ENCODE measurements at regions not wholly inside any gene's neighbourhood (a gene's known extent, or its start where the extent isn't known, plus 50 kb on each side); places are given as distances from the start of the nearest gene placed in this dataset.

DNA sequence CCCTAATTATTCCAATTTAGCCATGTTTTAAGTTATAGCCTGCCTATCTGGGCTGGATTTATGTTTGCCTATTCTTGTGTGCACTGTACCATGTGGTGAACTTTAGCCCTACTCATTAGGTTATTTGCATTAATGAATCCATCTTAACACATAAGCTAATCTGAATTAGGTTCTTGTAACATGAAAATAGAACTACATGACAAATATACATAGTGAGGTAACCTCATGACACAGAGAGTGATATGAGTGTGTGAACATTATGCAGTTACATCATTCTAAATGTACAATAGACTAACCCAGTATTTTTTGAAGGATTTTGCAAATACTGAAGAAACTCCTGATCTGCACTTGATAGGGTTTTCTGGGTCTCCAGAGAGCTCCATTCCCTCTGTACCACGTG is 733.7 kb upstream of the CITED2 start:
- no peak for DNase-seq (ENCODE audit: low read depth)

DNA sequence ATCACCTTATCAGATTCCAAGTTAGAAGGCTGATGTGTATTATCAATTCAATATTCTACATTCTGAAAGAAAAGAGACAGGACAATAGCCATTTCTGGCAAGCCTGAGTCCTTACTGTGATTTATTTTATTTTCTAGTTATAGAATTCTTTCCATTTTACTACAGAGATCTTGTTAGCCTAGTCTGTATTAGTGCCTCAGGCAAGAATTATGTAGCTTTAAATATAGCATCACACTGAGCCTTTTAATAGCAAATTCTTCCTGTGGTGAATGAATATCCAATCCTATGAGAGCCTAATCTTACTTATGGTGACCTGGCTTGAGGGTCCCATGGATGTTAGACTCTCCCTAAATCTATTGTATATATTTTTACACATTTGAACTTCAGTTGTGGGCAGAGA is 732.8 kb upstream of the CITED2 start:
- no peak for DNase-seq (ENCODE audit: low read depth)

DNA sequence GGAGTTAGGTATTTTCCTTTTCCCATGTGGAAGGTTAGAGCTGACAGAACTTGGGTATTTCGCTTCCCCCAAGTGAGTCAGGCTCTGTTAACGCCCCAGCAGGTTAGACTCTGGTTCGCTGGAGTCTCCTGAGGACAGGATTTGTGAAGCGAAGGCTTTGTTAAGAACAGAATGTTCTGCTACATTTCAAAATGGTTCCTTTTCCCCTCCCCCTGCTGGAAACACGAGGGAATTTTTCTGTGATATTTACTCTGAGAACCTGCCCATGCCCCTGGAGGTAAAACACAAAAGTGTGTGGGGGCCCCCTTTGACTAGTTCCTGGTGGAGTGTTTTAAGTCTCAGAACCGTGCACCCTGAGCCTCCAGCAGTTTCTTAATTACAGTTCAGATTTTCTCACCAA is 731.4 kb upstream of the CITED2 start:
- DNase-seq (ENCODE audit: low read depth), result no peak

DNA sequence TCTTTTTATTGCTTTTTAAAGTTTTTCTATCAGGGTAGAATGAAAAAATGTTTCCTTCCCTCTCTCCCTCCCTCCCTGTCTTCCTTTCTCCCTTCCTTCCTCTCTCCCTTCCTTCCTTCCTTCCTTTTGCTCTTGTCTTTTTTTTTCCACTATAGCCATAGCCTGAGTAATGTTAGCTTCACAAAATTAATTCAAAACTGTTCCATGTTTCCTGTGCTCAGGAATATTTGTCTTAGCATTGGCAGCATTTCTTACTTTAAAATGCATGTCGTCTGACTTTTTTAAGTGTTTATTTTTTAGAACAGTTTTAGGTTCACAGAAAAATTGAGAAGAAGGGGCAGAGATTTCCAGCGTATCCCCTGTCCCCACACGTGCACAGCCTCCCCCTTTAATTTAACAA is 730.8 kb upstream of the CITED2 start:
- no peak for DNase-seq (ENCODE audit: low read depth)

DNA sequence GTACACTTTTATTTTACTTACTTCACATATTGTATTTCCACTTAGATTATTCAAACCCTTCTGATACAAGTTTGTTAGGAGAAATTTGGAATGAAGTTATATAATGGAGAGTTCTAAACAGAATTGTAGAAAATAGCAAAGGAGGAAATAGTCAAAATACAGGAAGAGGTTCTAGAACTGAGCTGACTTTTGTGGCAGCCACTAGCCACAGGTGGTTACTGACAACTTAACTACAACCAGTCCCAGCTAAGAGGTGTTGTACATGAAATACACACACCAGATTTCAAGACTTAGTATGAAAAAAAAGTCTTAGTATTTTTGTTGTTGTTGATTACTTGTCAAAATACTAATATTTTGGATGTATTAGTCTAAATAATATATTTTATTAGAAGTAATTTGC is 727.4 kb upstream of the CITED2 start:
- no peak for DNase-seq (ENCODE audit: low read depth)

DNA sequence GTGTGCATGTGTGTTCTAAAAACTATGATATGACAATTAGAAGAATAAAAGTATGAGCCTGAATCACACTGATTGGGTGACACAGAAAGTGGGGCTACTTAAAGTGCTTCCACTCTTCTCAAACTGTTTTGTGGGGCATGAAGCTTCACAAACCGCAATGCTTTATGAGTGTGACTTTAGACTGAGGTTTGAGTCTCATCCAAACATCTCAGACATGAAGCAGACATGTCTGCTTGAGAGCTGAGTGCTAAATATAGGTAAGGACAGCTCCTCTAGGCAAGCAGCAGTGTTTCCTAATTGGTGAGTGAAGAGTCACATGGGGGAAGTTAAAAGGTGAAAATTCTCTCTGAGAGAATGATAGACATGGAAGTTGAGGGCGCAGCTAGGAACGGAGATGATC is 726.9 kb upstream of the CITED2 start:
- no peak for DNase-seq (ENCODE audit: low read depth)

DNA sequence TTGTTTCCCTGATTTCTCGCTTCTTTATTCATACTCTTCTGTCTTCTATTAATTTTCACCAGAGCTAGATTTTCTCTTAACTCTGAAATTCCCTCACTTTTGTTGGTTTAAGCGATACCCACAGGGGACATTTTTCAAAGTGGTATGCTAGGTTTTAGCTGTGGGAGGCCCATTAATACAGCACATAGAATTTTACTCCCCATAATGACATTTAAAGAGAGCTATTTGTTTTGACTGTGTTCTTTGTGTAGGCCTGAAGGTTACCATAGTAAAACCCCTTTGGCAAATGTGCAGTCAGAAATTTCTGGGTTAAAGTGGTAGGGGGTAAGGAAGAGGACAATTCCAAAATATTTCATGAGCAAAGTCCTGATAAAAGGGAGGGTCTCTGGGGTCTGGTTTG is 721.1 kb upstream of the CITED2 start:
- no peak for DNase-seq (ENCODE audit: low read depth)

DNA sequence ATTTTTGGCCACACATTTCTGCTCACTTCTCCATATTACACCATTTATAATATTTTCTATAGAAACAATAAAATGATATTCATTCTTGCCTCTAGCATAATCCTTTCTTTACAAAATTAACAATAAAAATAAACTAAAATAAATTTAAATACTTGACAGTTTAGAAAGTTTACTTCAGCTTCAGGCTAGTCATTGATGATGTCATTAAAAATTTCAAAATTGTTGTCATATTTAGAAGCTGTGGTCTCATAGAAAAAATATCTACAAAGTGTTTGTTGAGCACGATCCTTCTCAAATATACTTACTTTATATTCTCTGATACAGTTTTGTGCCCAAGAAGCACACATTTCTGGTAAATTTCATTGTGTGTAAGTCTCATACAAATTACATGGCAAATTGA is 717.4 kb upstream of the CITED2 start:
- DNase-seq (ENCODE audit: low read depth), result no peak

DNA sequence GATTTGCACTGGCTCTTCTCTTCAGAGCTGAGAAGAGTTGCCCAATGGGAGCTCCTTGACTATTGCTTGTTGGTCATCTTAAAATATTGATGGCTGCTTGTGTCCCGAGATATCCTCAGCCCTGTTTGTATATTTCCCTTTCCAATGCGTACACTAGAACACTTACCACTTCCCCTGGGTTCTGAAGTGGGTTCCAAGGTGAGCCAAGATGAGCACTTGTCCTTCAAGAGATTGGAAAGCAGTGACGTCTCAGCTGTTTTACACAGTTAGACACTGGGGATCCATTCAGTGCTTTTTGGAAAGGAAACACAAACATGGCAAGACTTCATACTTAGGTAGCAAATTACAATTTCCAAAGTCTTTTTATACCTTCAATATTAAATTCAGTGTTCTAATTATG is 716.4 kb upstream of the CITED2 start:
- DNase-seq (ENCODE audit: low read depth), result no peak

DNA sequence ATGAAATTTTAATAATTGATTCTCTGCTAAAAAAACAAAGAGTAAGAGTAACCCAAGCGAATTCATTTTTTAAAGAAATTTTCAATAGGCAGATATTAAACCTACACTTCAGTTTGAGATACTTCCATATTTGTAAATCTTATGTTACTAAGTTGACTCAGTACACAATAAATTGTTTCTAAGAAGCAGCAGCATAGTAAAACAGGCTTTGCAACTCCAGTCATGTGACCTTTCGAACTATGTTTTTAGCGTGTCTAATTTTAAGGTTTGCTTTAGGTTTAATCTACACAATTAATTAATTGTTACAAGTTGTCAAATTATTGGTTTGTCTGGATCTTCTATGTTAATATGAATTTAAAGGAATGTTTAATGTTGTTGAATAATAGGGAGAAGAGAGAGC is 708.9 kb upstream of the CITED2 start:
- DNase-seq (ENCODE audit: low read depth), result no peak

DNA sequence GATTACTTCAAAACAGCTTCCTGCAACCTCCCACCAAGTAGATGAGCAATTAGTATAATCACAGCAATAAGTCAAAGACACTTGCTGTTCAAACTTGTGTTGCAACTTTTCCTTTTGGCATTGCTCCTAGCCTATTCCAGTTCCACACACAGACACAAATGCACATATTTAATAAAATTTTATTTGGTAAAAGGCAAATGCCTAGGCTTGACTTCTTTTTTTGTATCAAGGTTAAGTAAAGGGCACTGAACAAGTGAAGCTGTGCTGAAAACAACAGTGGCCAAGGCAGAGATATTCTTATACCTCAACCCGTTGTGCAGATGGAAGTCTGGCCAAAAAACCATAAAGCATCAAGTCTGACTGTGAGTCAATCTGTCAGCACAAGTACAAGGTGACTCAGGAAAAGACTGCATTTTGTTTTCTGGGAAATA is 708.4 kb upstream of the CITED2 start:
- no peak for DNase-seq (ENCODE audit: low read depth)

DNA sequence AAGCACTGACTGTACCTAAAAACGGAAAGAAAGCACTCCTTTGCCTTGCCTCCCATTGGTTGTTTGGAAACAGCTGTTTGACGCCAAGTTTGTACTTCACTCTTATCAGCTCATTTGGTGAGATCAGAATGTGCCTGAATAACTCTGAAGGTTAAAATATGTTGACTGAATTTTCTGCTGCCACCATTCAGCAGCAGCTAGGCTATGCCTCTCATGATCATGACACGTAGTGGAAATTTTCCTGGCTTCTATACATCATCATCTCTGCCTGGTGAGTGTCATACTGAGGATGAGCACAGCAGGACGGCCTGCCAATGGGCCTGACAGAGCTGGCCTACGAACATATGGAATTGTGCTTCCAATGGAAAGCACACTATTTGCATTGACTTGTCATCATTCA is 704.9 kb upstream of the CITED2 start:
- no peak for DNase-seq (ENCODE audit: low read depth)

DNA sequence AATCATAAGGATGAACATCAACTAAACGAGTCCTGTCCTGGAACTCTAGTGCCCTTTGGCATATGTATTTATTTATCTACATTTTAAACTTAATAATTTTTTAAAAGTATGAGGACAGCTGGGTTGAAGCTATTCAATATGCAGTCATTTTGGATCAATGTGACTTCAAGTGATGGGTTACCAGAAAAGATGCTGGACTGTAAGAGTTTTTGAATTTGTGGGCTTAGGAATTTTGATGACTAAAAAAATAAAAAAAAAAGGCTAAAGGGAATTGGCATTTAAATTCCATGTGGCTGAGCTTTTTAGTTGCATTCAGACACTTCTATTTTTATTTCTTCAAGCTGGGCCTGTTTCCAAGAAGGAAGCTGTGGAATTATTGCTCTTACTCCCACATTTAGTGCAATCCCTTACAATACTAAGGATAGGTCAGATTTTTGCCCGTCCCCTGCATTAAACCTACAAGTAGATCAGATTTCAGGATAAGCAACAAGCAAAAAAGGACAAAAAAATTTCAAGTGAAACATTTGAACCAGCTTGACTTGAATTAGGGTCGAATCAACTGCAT is 704.2 kb upstream of the CITED2 start:
- DNase-seq (ENCODE audit: low read depth), result no peak

DNA sequence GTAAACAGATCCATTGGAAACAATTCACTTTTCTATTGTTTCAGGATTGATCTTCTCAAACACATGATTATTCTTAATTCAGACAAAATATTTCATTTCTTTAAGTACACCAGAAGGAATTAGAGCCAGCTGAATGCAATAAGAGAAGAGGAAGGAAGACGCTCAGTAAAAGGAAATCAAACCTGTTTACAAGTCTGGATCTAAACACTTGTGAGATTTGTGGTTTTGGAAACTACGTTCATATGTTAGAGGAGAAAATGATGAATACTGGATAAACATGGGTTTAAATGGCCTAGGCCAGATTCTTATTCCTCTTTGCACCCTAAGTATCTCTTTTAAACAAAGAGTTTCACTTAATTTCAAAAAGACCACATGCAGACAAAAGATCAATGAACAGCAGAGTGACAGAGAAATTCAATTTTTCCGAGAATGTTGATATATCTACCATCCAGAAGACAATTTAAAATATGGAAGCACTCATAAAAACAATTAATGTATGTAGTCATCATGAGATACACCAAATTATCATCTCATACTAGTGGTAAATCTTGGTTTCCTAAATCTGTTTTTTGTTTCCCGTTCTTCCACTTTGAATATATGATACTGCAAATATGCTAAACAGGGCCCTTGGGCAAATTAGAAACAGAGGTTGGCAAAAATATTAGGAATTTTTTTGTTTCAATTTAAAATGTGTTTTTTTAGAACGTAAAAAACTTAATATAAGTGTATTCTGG is 703.5 kb upstream of the CITED2 start:
- DNase-seq (ENCODE audit: low read depth), result no peak

DNA sequence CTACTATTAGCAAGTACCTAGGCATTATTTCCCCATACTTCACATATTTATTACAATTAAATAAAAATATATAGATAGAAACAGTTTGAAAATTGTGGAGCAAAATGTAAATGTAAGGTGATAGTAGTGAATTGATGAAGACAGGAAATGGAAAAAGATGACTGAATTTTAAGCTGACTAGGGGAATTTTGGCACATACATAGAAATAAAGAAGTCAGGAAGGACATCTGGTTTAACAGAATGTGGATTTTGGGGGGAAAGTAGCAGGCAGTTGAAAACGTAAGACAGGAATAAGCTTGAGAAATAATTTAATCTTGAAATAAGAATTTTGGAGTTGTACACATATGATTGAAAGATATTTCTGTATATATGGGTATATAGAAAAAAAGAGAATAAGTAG is 701.7 kb upstream of the CITED2 start:
- no peak for DNase-seq (ENCODE audit: low read depth)

DNA sequence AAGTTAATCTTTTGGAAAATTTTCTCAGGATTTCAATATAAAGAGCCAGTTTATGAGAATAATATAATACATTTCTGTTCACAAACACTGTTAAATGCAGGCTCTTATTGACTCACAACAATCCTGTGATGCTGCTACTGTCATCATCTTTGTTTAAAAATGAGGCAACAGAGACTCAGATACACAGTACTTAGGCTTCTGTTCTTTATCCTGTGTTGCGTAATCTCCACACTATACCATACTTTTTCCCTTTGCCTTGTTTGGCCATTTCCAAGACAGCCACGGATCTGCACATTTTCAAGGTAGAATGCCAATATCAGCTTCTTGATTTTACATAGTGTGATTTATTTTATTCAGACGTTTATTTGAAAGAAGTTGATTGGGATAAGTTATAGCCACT is 699.0 kb upstream of the CITED2 start:
- no peak for DNase-seq (ENCODE audit: low read depth)

DNA sequence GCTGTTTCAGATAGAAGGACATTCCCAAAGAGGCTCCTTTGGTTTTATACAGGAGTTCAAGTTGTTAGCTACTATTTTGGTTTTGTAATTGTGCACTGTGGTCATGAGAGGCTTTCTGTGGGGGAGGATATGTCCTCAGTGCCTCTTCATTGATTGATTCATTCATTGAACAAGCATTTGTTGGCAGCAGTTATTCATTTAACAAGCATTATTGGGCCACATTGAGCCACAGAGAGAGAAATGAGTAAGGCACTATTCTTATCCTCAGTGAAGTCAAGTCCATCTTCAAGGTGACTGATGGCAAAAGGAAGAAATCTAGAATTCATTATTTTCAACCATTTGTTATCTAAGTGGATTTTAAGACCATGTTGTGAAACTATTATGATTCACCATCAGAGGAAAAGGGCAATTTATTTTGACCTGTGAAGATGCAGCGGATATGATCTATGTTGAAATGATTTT is 697.2 kb upstream of the CITED2 start:
- no peak for DNase-seq (ENCODE audit: low read depth)

DNA sequence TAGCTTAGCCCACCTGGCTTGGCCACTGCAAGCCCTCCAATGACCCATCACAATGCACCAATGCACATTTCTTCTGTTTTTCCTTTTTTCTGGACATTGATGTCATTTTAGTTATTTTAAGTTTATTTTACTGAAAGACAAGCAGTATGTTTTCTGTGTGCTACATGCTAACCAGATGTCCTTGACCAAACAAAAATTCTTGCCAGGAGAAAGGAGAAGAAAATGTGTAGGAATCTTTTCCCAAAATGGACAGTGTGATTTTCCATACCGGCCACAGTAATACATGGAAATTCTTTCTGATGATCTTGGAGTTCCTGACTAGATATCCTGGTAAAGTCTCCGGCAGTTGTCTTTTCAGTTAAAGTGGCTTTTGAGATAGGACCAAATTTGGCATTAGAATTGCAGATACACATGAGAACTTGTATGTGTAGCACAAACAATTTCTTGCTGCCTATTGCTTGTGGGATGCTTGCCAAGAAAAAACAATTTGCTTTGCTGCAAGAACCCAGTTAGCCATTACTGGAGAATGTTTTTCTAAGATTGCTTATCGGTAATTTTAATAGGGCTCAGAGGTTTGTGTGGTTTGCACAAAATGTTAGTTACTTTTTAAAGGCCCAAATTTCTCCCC is 696.5 kb upstream of the CITED2 start:
- no peak for DNase-seq (ENCODE audit: low read depth)

DNA sequence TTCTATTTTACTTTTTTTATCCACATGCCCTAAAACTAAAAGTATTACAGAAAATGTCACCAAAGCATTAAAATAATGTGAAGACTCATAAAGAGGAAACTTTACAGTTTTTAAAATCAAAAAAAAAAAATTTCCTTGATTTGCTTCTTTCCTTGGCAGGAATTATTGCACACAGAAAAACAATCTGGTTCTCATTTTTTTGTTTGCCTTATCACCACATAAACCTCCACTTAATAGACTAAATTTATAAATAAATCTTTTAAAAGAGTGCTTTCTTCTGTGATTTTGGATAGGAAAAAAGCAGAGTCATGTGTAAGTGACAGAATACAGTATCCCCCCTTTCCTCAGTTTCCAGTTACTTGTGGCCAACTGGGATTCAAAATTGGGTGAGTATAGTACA is 695.1 kb upstream of the CITED2 start:
- no peak for DNase-seq (ENCODE audit: low read depth)

DNA sequence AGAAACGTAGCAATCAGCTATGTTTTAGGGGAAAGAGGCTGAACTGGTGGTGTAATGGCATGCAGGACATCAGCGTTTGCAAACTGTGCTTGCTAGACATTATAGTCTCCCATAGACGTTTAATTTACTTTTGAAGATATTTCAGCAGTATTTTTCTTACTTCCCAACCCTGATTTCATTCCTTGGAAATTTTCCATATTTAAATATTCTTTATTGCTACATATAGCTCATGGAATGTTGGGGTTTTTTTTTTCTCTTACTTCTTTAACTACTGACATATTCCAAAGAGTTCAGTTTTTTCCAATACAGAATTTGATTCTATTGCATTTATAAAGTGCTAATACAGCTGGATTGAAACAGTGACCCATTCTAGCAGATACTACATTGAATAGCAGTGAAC is 694.4 kb upstream of the CITED2 start:
- no peak for DNase-seq (ENCODE audit: low read depth)

DNA sequence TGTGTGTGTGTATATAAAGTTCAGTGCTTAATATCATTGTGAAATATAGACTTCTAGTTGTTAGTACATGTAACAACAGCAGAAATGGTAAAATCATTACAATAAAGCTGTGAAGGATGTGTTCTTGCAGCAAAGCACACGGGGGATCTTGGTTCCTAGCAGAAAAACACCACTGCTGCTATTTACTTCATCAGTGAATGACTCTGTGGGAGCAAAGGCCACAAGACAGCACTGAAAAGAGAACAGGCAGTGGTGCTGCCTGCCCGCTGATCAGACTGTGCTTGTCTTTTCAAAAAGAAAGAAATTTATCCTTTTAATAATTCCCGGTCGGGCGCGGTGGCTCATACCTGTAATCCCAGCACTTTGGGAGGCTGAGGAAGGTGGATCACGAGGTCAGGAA is 689.9 kb upstream of the CITED2 start:
- no peak for DNase-seq (ENCODE audit: low read depth)

DNA sequence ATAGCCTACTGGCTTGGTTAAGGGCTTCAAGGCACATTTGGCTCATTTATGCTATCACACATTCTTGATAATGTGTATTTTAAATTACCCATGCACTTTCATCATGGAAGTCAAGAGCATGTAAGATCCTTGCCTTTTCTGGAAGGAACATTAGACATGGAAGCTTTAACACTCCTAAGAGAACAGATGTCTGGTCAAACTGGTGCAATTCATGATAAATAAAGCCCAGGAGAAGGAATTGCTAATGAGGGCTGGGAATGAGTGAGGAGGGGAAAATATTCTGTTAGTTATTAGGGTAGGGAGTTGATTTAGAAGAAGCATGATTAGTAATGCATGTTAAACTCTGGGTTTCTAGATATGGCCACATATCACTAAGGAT is 688.6 kb upstream of the CITED2 start:
- no peak for DNase-seq (ENCODE audit: low read depth)

DNA sequence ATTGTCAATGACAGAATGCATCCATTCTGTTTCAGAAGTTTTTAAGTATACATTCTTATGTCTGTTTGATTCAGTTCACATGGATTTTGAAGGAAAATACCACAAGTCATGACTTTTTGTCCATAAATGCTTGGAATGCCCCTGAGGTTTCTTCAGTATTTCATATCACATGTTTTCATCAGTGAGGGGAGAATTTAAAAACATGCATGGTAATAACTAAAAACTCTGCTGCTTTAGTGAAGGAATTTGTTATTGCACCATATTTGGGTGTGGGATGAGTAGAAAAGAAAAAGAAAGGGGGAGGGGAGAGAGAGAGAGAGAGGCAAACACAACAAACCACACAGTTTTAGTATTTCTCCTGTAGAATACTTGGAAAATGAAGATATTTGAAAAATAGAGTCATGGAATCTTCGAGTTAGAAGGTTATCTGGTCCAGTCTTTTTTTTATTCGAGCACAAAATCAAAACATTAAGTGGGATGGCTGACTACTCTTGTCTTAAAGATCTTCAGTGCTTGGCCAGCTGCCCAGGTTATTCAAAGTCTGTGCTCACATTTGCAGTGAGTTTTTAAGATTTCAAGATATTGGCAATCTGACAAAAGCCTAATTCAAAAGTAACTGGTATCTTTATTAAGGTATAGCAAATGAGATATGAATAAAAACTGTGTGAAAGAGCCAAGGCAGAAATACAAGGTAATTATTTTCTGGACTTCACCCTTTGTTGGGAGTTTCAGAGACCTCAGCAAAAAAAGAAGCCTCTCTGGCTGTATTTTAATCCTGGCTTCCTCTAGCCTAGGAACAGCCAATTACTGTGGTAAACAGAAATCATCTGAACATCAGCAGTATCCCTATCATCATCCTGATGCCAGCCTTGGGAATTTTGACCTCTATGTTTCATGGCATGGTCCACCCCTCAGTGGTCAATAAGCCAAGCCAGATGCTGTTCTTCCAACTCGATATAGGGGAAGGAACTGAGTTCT is 687.9 kb upstream of the CITED2 start:
- DNase-seq (ENCODE audit: low read depth), result no peak
